ENCODE measurements at regions not wholly inside any gene's neighbourhood (a gene's known extent, or its start where the extent isn't known, plus 50 kb on each side); places are given as distances from the start of the nearest gene placed in this dataset.
A peak's percentile ranks its signal among the peaks of the same experiment; 100 is the strongest.

DNA sequence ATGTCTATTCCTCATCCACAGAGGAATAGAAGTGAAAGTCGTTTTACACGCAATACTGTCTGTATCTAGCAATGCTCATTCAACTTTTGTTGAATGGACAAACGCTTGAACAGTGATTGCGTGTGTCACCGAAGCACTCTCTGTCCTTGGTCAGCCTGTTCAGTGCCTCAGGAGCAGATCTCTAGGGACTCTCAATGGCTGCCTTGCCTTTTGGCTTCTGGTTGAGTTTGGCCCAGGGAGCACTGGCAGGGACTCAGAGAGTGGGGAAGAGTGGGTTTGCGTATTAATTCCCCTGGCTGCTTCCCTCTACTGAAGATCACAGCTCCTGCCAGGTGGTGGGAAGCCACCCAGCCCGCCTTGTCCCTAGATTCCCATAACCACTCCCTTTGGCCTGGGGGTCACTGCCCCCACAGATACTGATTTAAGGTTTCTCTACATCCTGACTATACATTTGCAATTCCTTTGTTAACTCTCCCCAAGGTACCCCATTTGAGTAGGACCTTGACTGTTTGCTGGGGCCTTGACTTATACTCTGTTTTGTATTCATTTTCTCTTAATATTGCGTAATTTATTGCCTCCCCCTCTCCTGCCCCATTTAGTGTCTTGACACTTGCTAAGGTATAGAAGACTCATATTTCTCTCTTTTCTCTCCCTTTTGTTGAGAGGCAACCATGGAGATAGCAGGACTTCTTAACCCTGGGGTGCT is 61.7 kb upstream of the USP24 start:
- Histone ChIP-seq H3K27me3 (no peaks in the 10 kb centered on the region), H3K4me3 (no peak overlapping the region), H3K36me3 (no peaks in the 10 kb centered on the region), H3K27ac (no peak overlapping the region), H3K9me3 (no peaks in the 10 kb centered on the region), H3K4me1 (peaks cover 0 to 4% (median 0%) of the 10 kb centered on the region in 4 donors)
- intact Hi-C loops (cut with DNase I) = loop anchor here in 1 of 2 donors (5.0 kb wide), 1 partner anchor 135 kb away; no protein-coding TSS in a partner anchor
- DNase-seq = no peak
- ATAC-seq = no peak
- no peak for TF ChIP-seq CTCF (IDR thresholded peaks at IDR 0.05)
- TF ChIP-seq POLR2A (IDR thresholded peaks at IDR 0.05) = no peak
- WGBS (ENCODE audit: insufficient coverage, low coverage, low lambda C conversion rate, missing lambda C conversion rate) = 90% methylated on average over 6 of the region's 8 CpGs

GRCh38 chr1:55275941-55276341 is 60.8 kb upstream of the USP24 start:
- intact Hi-C loops (cut with DNase I) = loop anchor here in 1 of 2 donors (5.0 kb wide), 1 partner anchor 134 kb away; no protein-coding TSS in a partner anchor
- Histone ChIP-seq H3K4me1 (peaks cover 0 to 4% (median 0%) of the 10 kb centered on the region in 4 donors), H3K9me3 (no peaks in the 10 kb centered on the region), H3K27ac (no peak overlapping the region), H3K36me3 (no peaks in the 10 kb centered on the region), H3K27me3 (no peaks in the 10 kb centered on the region), H3K4me3 (no peak overlapping the region)
- TF ChIP-seq POLR2A (IDR thresholded peaks at IDR 0.05) (no peak), CTCF (IDR thresholded peaks at IDR 0.05) (no peak)
- ATAC-seq = peak in 1 of 4 donors; percentile 37
- WGBS (ENCODE audit: insufficient coverage, low coverage, low lambda C conversion rate, missing lambda C conversion rate) = 42% methylated on average over 1 of the region's 1 CpG
- DNase-seq = no peak

DNA sequence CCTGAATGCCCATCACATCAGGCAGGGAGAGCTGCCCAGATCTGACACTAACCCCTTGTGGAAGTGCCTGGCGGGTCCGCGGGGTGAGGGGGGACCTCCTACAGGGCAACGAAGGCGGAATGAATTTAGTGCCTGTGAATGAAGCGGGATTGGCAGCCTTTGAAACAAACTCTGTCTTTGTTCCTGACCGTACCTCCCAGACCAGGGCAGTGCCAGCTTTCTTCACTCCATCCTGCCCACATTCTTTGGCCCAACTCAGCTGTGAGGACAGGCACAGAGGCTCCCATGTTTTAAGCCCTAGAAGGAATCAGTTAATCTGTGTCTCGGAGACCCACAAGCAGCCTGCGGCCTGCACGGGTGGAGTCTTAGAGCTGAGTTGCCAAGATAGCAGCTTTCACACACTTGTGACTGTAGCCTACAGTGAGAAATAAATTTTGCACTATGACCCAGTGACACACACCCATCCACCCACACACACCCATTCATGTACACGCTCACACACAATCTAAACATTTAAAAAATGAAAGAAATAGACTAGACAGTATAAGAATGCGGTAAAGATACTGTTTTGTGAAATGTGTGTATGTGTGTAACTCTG is 60.1 kb upstream of the USP24 start:
- Histone ChIP-seq H3K4me1 (peaks cover 0 to 4% (median 0%) of the 10 kb centered on the region in 4 donors), H3K4me3 (no peak overlapping the region), H3K9me3 (no peaks in the 10 kb centered on the region), H3K27ac (no peak overlapping the region), H3K27me3 (no peaks in the 10 kb centered on the region), H3K36me3 (no peaks in the 10 kb centered on the region)
- ATAC-seq = no peak
- intact Hi-C loops (cut with DNase I) = loop anchor here in 1 of 2 donors (5.0 kb wide), 1 partner anchor 133 kb away; no protein-coding TSS in a partner anchor
- WGBS (ENCODE audit: insufficient coverage, low coverage, low lambda C conversion rate, missing lambda C conversion rate) = 64% methylated on average over 8 of the region's 12 CpGs
- no peak for TF ChIP-seq POLR2A (IDR thresholded peaks at IDR 0.05)
- DNase-seq = no peak

DNA sequence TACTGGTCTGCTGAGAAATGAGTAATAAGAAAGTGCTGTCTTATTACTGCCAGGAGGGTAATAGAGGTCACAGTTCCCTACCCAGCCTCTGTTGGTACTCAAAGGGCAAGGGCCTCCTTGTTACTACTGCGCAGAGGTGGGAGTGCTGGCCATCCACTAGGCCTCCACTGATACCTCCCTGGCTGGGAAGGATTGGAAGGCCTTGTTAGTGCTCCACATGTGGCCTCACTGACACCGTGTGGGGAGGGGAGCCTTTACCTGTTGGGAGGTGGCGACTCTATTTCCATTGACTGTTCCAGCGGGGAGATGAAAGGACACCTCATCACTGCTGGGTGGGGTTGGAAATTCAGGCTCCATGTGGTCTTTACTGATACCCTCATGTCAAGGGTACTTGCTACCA is 57.8 kb upstream of the USP24 start:
- TF ChIP-seq CTCF (IDR thresholded peaks at IDR 0.05) = no peak
- TF ChIP-seq POLR2A (IDR thresholded peaks at IDR 0.05) = no peak
- no peak overlapping the region for H3K27ac ChIP-seq
- H3K4me3 ChIP-seq = no peak overlapping the region
- WGBS (ENCODE audit: insufficient coverage, low coverage, low lambda C conversion rate, missing lambda C conversion rate) = 20% methylated on average over 1 of the region's 4 CpGs
- no peaks in the 10 kb centered on the region for H3K9me3 ChIP-seq
- no peaks in the 10 kb centered on the region for H3K27me3 ChIP-seq
- no peaks in the 10 kb centered on the region for H3K4me1 ChIP-seq
- DNase-seq (no peak), ATAC-seq (no peak)
- no peaks in the 10 kb centered on the region for H3K36me3 ChIP-seq
- intact Hi-C loops (cut with DNase I) = no loop called here

Small RNA genes in the stretch of these regions (small RNA-seq; reads per million reads assigned to genes)
- 0 reads per million in 2 experiments for gene RF00019
- 0 reads per million in 2 experiments for gene RNU6-830P
